GM18505 (cell line): ENCODE measurements at regions not wholly inside any gene's neighbourhood (a gene's known extent, or its start where the extent isn't known, plus 50 kb on each side); places are given as distances from the start of the nearest gene placed in this dataset.
"Not testable (repeated sequence)": the region's sequence is repeated elsewhere in the genome, so short reads cannot be mapped to it uniquely, and the experiment has no call there.

Experiments used
- ATAC-seq: cut with Tn5 transposase; IDR thresholded peaks from one replicate; pipeline ENCODE4 v1.9.1; 2021; ENCODE audit not compliant: unreplicated experiment
- POLR2A ChIP-seq: IDR thresholded peaks from 4 replicates; pipeline ENCODE4 v1.6.1; 2011; ENCODE audit warnings: borderline replicate concordance; ENCODE audit not compliant: insufficient read depth, insufficient read length; ENCODE audit errors: extremely low read depth

DNA sequence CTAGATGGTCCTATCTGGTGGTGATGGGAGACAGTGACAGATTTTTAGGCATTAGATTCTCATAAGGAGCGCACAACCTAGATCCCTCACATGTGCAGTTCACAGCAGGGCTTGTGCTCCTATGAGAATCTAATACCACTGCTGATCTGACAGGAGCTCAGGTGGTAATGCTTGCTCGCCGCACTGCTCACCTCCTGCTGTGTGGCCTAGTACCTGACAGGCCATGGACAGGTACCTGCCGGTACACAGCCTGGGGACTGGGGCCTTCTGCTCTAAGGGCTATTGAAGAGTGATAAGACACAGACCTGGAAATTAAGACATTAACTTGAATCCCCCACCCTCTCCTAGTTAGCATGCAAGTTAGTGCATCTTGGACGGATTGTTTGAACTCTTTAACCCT lies 64.4 kb downstream of the KLRB1 start:
- ATAC-seq, result not testable (repeated sequence)

GRCh38 chr12:9542827-9543226 lies 64.9 kb downstream of the KLRB1 start:
- ATAC-seq, result not testable (repeated sequence)

GRCh38 chr12:9515925-9516324 lies 91.8 kb downstream of the KLRB1 start:
- not testable (repeated sequence) for ATAC-seq

DNA sequence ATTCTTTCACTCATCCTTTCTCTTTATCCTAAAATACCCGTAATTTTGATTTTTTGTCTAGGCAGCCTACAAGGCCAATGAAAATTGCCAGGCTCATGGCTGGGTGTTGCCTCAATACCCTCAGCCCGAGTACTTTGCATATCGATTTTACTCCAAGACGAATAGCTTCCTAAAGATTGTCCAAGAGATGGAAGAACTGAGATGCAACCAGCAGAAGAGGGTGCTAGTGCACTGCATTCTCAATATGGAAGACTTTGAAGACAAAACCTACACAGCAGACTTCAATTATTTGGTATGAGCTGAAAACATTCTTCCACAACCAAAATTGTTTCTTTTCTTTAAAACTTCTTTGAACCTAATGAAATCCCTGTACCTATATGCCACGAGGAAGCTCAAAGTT lies 95.0 kb downstream of the KLRB1 start:
- ATAC-seq, result not testable (repeated sequence)

GRCh38 chr12:9510392-9511011 lies 97.2 kb downstream of the KLRB1 start:
- not testable (repeated sequence) for ATAC-seq

- ATAC-seq, result no peak
- TF ChIP-seq POLR2A, result no peak
Measured at GRCh38 chr12:9509464-9510161, 98.1 kb downstream of the KLRB1 start.

DNA sequence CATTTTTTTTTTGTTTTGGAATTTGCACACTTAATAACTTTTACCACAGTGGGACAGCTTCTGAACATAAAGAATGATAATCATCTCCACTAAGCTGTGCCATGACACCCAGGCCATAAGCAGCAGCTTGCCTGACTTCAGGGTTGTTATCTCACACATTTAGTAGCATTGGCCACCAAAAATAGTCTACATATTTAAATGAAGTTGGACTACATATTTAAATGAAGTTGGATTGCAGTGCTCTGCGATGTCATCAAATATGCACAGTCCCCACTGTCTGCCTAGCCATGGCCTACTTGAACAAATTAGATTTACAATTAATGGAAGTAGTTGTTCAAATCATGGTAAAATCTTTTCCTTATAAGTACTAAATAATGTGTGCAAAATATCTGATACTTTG lies 101.0 kb downstream of the KLRB1 start:
- no peak for ATAC-seq
- TF ChIP-seq POLR2A, result no peak

- ATAC-seq, result not testable (repeated sequence)
Measured at GRCh38 chr12:9503384-9503783, 104.3 kb downstream of the KLRB1 start.

- not testable (repeated sequence) for ATAC-seq
Measured at GRCh38 chr12:9502845-9503244, 104.9 kb downstream of the KLRB1 start.

DNA sequence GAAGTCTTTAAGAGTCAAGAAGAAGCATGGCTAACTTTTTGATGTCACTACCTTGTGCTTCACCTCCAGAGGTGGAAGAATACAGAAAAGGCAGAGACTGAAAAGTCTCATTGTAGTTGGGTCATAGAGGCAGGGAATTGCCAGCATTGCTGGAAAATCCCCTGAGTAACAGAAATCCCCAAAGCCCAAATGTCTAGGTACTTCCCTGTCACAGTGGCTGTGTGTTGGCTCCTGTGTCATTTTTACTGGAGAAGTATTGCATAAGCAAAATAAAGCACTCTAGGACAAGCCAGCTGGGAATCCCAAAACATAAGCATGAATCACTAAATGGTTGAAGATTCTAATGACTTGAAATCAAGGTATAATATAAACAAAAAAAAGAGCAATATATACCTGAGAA lies 114.4 kb downstream of the KLRB1 start:
- not testable (repeated sequence) for ATAC-seq

DNA sequence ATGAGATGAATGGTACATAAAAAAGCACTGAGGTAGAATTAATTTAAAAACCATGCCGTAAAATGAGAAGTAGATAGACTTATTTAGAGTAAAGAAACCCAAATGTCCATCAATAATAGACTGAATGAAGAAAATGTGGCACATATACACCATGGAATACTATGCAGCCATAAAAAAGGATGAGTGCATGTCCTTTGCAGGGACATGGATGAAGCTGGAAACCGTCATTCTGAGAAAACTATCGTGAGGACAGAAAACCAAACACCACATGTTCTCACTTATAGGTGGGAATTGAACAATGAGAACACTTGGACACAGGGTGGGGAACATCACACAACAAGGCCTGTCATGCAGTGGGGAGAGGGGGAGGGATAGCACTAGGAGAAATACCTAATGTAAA lies 126.4 kb downstream of the KLRB1 start:
- not testable (repeated sequence) for ATAC-seq

DNA sequence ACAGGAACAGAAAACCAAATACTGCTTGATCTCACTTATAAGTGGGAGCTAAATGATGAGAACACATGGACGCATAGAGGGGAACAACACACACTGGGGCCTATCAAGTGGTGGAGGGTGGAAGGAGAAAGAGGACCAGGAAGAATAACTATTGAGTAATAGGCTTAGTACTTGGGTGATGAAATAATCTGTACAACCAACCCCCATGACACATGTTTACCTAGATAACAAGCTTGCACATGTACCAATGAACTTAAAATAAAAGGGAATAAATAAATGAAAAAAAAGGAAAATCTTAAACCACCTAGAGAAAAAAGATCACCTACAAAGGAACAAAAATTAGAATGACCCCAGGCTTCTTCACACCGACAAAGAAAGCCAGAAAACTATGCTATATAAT lies 133.5 kb downstream of the KLRB1 start:
- ATAC-seq, result not testable (repeated sequence)

- ATAC-seq, result not testable (repeated sequence)
Measured at GRCh38 chr12:9473638-9474037, 134.1 kb downstream of the KLRB1 start.

GRCh38 chr12:9471501-9471900 lies 136.2 kb downstream of the KLRB1 start:
- not testable (repeated sequence) for ATAC-seq

DNA sequence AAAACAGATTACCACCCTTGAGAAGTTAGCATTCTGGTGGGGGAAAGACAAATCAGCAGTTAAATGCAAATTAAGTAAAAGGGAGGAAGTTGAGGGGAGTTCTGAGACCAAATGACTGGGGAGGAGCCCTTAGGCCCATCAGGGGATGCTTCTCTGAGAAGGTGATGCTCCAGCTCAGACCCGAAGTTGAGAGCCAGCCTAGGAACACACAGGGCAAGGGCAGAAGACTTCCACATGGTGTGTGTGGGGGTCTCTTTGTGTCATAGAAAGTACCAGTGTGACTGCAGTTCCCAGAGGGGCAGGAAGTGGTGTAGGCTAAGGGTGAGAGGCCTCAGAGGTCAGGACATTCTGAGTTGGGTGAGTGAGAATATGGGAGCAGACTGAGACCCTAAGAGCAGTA lies 137.3 kb downstream of the KLRB1 start:
- ATAC-seq, result not testable (repeated sequence)

GRCh38 chr12:9469956-9470355 lies 137.8 kb downstream of the KLRB1 start:
- ATAC-seq, result not testable (repeated sequence)

DNA sequence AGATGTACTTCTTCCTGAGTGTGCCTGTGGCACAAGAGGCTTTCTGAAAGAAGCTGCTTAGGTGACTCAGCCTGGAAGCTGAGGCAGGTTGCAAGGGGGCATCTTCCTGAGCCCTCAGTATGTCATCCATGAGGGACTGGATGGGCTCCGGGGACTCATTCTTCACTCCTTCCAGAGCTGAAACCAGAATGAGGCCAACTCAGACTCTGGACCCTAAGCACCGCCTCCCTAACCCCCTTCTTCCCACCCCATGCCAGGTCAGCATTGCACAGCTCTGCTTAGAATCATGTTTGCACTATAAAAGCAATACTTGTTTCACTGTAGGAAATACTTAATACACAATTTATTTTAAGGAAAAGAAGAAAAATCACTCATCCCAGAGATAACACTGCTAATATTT lies 138.3 kb downstream of the KLRB1 start:
- ATAC-seq, result not testable (repeated sequence)

- ATAC-seq, result not testable (repeated sequence)
Measured at GRCh38 chr12:9468998-9469397, 138.7 kb downstream of the KLRB1 start.

DNA sequence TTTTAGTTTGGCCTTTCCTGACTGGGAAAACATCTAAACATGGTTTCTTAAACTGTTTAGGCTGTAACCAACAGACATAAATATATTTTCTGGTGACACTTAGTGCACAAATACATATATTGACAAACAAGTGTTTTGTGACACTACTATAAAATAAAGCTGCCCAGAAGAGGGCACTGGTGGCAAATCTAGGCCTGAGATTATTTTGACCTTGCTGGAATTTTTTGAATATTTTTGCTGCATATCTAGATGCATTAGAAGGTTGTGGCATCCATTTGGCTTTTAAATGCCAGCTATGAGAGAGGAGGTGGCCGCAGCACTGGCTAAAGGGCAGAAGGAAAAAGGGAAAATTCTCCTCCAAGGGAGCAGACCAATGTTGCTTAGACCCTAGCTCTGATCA lies 139.6 kb downstream of the KLRB1 start:
- not testable (repeated sequence) for ATAC-seq
